ENCODE measurements at regions not wholly inside any gene's neighbourhood (a gene's known extent, or its start where the extent isn't known, plus 50 kb on each side); places are given as distances from the start of the nearest gene placed in this dataset.
"Not testable (repeated sequence)": the region's sequence is repeated elsewhere in the genome, so short reads cannot be mapped to it uniquely, and the experiment has no call there.

GRCh38 chr17:13154930-13155329, 137.1 kb upstream of the ELAC2 start:
- Mint-ChIP-seq H3K27ac (no peak overlapping the region), H3K4me3 (no peak overlapping the region), H3K27me3 (ENCODE audit: low read depth) (no peaks in the 10 kb centered on the region), H3K9me3 (peaks cover 0 to 3% of the 10 kb centered on the region in 2 donors), H3K36me3 (ENCODE audit: insufficient read depth in 2 of 2) (no peaks in the 10 kb centered on the region), H3K4me1 (ENCODE audit: low read depth) (no peaks in the 10 kb centered on the region)
- DNase-seq: no peak
- ATAC-seq (replicated peaks in 1 of 2): no peak

DNA sequence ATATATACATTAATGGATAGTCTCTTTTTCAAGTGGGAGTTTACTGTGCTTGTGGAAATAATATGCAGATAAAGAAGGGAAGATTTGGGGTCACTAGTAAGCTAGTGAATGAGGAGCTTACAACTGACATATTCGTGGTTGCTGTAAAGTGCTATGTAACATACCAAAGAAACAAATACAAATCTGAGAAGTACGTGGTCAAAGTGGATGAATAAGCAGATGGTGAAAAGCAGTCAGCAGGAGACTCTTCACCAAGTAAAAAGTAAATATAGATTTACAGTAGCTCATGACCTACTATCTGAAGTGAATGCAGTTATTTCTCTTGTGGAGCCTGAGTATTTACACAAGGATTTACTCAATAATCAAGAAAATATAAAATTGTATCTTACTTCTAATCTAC, 136.6 kb upstream of the ELAC2 start:
- H3K4me1 Mint-ChIP-seq (ENCODE audit: low read depth): no peaks in the 10 kb centered on the region

DNA sequence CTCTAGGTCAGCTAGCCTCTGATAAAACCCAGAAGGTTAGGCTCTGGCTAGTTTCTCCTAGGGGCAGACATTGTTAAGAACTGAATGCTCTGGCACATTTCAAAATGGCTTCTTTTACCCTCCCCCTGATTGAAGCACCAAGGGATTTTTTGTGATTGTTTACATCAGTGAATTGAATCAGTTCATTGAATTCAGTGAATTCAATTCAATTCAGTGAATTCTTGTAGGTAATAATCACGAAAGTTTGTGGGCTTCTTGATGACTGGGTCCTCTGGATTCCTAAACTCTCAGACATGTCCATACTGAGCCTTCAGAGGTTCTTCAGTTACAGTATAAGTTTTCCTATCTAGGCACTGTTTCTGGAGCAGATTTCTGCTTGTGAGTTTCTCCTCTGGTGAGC, 135.2 kb upstream of the ELAC2 start:
- Mint-ChIP-seq H3K9me3 (peaks cover 0 to 5% of the 10 kb centered on the region in 2 donors), H3K27me3 (ENCODE audit: low read depth) (no peaks in the 10 kb centered on the region), H3K4me3 (no peak overlapping the region), H3K36me3 (ENCODE audit: insufficient read depth in 2 of 2) (no peaks in the 10 kb centered on the region), H3K4me1 (ENCODE audit: low read depth) (no peaks in the 10 kb centered on the region), H3K27ac (no peak overlapping the region)
- ATAC-seq (replicated peaks in 1 of 2): no peak
- no peak for DNase-seq

More for the DNA sequence above, 136.6 kb upstream of the ELAC2 start:
- no peaks in the 10 kb centered on the region for H3K27me3 Mint-ChIP-seq (ENCODE audit: low read depth)
- H3K9me3 Mint-ChIP-seq: peaks cover 0 to 3% of the 10 kb centered on the region in 2 donors
- DNase-seq: no peak
- H3K27ac Mint-ChIP-seq: no peak overlapping the region
- H3K4me3 Mint-ChIP-seq: no peak overlapping the region
- H3K36me3 Mint-ChIP-seq (ENCODE audit: insufficient read depth in 2 of 2): no peaks in the 10 kb centered on the region
- ATAC-seq (replicated peaks in 1 of 2): no peak

GRCh38 chr17:13152501-13152900, 134.7 kb upstream of the ELAC2 start:
- no peak overlapping the region for H3K27ac Mint-ChIP-seq
- no peak overlapping the region for H3K4me3 Mint-ChIP-seq
- DNase-seq (no peak), ATAC-seq (replicated peaks in 1 of 2) (no peak)
- no peaks in the 10 kb centered on the region for H3K36me3 Mint-ChIP-seq (ENCODE audit: insufficient read depth in 2 of 2)
- no peaks in the 10 kb centered on the region for H3K27me3 Mint-ChIP-seq (ENCODE audit: low read depth)
- no peaks in the 10 kb centered on the region for H3K4me1 Mint-ChIP-seq (ENCODE audit: low read depth)
- H3K9me3 Mint-ChIP-seq: peaks cover 0 to 5% of the 10 kb centered on the region in 2 donors

GRCh38 chr17:13150738-13151137, 132.9 kb upstream of the ELAC2 start:
- H3K9me3 Mint-ChIP-seq; H3K4me3 Mint-ChIP-seq; H3K27ac Mint-ChIP-seq; ATAC-seq (replicated peaks in 1 of 2); H3K27me3 Mint-ChIP-seq (ENCODE audit: low read depth); DNase-seq; H3K36me3 Mint-ChIP-seq (ENCODE audit: insufficient read depth in 2 of 2); H3K4me1 Mint-ChIP-seq (ENCODE audit: low read depth): not testable (repeated sequence)

DNA sequence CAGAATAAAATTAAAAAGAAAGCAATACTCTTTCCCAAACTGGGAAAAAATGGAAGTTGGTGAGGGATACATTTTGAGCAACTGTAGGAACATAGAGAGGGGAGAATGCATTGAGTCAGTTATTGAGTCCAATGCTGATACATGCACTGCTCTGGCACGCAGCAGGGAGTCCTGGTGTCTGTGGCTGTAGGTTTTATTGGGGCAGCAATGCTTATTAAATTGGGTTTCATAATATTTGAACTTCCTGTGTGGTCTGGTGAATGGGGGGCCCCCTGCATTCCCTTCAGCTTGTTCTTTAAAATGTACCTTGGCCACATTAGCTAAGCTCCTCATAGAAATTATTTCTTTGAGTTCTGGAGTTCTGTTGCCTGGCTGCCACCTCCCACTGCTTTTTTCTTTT, 125.2 kb upstream of the ELAC2 start:
- ATAC-seq (replicated peaks in 1 of 2) (no peak), DNase-seq (no peak)
- H3K27me3 Mint-ChIP-seq (ENCODE audit: low read depth): no peaks in the 10 kb centered on the region
- no peak overlapping the region for H3K27ac Mint-ChIP-seq
- H3K4me1 Mint-ChIP-seq (ENCODE audit: low read depth): no peaks in the 10 kb centered on the region
- peaks cover 0 to 7% of the 10 kb centered on the region in 2 donors for H3K36me3 Mint-ChIP-seq (ENCODE audit: insufficient read depth in 2 of 2)
- peaks cover 5 to 8% of the 10 kb centered on the region in 2 donors for H3K9me3 Mint-ChIP-seq
- no peak overlapping the region for H3K4me3 Mint-ChIP-seq

DNA sequence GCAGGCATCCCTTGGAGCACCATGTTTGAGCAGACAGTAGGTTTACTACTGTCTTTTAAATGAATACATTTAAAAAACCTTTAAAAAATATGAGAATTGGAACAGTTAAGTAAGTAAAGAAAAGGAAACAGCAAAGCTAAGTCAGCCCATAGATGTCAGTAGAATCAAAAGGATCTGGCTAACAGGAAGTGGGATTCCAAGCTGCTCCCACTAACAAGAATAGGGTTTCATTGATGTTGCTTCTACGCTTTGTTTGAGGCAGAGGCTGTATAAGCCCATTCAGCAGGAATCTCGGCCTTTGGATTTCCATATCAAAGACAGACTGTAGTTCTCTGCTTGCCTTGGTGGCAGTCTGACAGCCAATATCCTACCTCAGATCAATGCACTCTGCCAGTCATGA, 122.9 kb upstream of the ELAC2 start:
- Mint-ChIP-seq H3K4me3 (no peak overlapping the region), H3K27ac (no peak overlapping the region), H3K36me3 (ENCODE audit: insufficient read depth in 2 of 2) (peaks cover 2 to 9% of the 10 kb centered on the region in 2 donors), H3K9me3 (peaks cover 9 to 10% of the 10 kb centered on the region in 2 donors), H3K4me1 (ENCODE audit: low read depth) (no peaks in the 10 kb centered on the region), H3K27me3 (ENCODE audit: low read depth) (no peaks in the 10 kb centered on the region)
- no peak for ATAC-seq (replicated peaks in 1 of 2)
- no peak for DNase-seq

- Mint-ChIP-seq H3K36me3 (ENCODE audit: insufficient read depth in 2 of 2) (peaks cover 2 to 9% of the 10 kb centered on the region in 2 donors), H3K9me3 (peaks cover 13% of the 10 kb centered on the region in 2 donors), H3K4me1 (ENCODE audit: low read depth) (no peaks in the 10 kb centered on the region), H3K27ac (no peak overlapping the region), H3K27me3 (ENCODE audit: low read depth) (no peaks in the 10 kb centered on the region), H3K4me3 (no peak overlapping the region)
- DNase-seq (no peak), ATAC-seq (replicated peaks in 1 of 2) (no peak)
Observed at GRCh38 chr17:13135506-13135905, 117.7 kb upstream of the ELAC2 start.

DNA sequence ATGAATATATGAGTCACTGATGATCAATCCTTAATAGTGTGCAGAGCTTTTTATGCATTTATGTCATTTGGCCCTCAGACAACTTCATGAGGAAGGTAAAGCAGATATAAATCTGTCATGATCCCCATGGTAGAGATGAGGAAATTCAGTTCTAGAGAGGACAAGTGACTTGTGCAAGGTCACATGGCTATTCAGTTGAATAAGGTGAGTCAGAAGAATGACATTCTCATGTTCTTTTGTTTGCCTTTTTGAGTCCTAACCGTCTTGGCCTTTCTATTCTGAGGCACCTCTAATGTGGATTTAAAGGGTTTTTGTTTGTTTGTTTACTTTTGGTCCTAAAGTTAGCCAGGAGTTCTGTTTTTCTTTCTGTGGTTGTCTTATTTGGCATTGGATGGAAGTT, 116.2 kb upstream of the ELAC2 start:
- H3K27ac Mint-ChIP-seq: no peak overlapping the region
- peaks cover 2 to 5% of the 10 kb centered on the region in 2 donors for H3K36me3 Mint-ChIP-seq (ENCODE audit: insufficient read depth in 2 of 2)
- no peak overlapping the region for H3K4me3 Mint-ChIP-seq
- ATAC-seq (replicated peaks in 1 of 2) (no peak), DNase-seq (no peak)
- H3K9me3 Mint-ChIP-seq: peaks cover 6 to 8% of the 10 kb centered on the region in 2 donors
- H3K4me1 Mint-ChIP-seq (ENCODE audit: low read depth): no peaks in the 10 kb centered on the region
- H3K27me3 Mint-ChIP-seq (ENCODE audit: low read depth): no peaks in the 10 kb centered on the region

DNA sequence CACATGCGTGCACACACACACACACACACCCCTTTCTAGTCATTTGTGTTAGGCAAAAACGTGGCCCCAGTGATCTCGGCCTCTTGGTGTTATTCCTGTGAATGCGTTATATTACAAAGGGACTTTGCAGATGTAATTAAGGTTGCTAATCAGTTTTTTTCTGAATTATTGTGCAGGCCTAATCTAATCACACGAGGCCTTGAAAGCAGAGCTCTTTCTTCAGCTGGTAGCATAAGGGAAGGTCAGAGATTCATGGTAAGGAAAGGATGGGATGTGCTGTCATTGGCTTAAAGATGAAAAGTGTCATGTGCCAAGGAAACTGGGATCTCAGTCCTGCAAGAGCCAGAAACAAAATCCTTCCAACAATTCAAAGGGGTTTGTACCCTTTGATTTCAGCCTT, 113.4 kb upstream of the ELAC2 start:
- H3K36me3 Mint-ChIP-seq (ENCODE audit: insufficient read depth in 2 of 2): no peaks in the 10 kb centered on the region

GRCh38 chr17:13129356-13129755, 111.5 kb upstream of the ELAC2 start:
- ATAC-seq (replicated peaks in 1 of 2) (no peak), DNase-seq (no peak)
- Mint-ChIP-seq H3K27me3 (ENCODE audit: low read depth) (peaks cover 6% of the 10 kb centered on the region), H3K4me3 (no peak overlapping the region), H3K4me1 (ENCODE audit: low read depth) (no peaks in the 10 kb centered on the region), H3K36me3 (ENCODE audit: insufficient read depth in 2 of 2) (no peaks in the 10 kb centered on the region), H3K27ac (no peak overlapping the region), H3K9me3 (no peaks in the 10 kb centered on the region)

More for the DNA sequence above, 113.4 kb upstream of the ELAC2 start:
- Mint-ChIP-seq H3K27me3 (ENCODE audit: low read depth) (peaks cover 6% of the 10 kb centered on the region), H3K27ac (no peak overlapping the region), H3K9me3 (peaks cover 3% of the 10 kb centered on the region in 2 donors), H3K4me1 (ENCODE audit: low read depth) (no peaks in the 10 kb centered on the region), H3K4me3 (no peak overlapping the region)
- DNase-seq (no peak), ATAC-seq (replicated peaks in 1 of 2) (no peak)

GRCh38 chr17:13128676-13129075, 110.8 kb upstream of the ELAC2 start:
- Mint-ChIP-seq H3K4me3 (no peak overlapping the region), H3K36me3 (ENCODE audit: insufficient read depth in 2 of 2) (no peaks in the 10 kb centered on the region), H3K9me3 (no peaks in the 10 kb centered on the region), H3K4me1 (ENCODE audit: low read depth) (no peaks in the 10 kb centered on the region), H3K27me3 (ENCODE audit: low read depth) (peaks cover 6% of the 10 kb centered on the region), H3K27ac (no peak overlapping the region)
- ATAC-seq (replicated peaks in 1 of 2): no peak
- no peak for DNase-seq

- Mint-ChIP-seq H3K36me3 (ENCODE audit: insufficient read depth in 2 of 2) (no peaks in the 10 kb centered on the region), H3K27ac (no peak overlapping the region), H3K4me3 (no peak overlapping the region), H3K4me1 (ENCODE audit: low read depth) (no peaks in the 10 kb centered on the region), H3K27me3 (ENCODE audit: low read depth) (peaks cover 6% of the 10 kb centered on the region), H3K9me3 (no peaks in the 10 kb centered on the region)
- ATAC-seq (replicated peaks in 1 of 2) (no peak), DNase-seq (no peak)
Observed at GRCh38 chr17:13127921-13128602, 110.2 kb upstream of the ELAC2 start.

- no peaks in the 10 kb centered on the region for H3K4me1 Mint-ChIP-seq (ENCODE audit: low read depth)
Observed at GRCh38 chr17:13120864-13121263, 103.0 kb upstream of the ELAC2 start.

More at GRCh38 chr17:13120864-13121263, 103.0 kb upstream of the ELAC2 start:
- DNase-seq (no peak), ATAC-seq (replicated peaks in 1 of 2) (no peak)
- Mint-ChIP-seq H3K9me3 (no peaks in the 10 kb centered on the region), H3K36me3 (ENCODE audit: insufficient read depth in 2 of 2) (no peaks in the 10 kb centered on the region), H3K27me3 (ENCODE audit: low read depth) (peaks cover 6% of the 10 kb centered on the region), H3K27ac (no peak overlapping the region), H3K4me3 (no peak overlapping the region)

All from activated T-cell treated with anti-CD3 and anti-CD28 coated beads, Interleukin-2, amount 50 U/mL, for 72 hours (primary cell).